Activated B cell treated with CpG ODN at 0.5 μM for 24 hours (primary cell): ENCODE measurements at regions not wholly inside any gene's neighbourhood (a gene's known extent, or its start where the extent isn't known, plus 50 kb on each side); places are given as distances from the start of the nearest gene placed in this dataset.

ENCODE experiments used
- ATAC-seq: fragments of 200-7000 bp; cut with Tn5 transposase; one replicate; pipeline ENCODE4 v1.10.0; 2021; ENCODE audit warnings: low read depth, mild to moderate bottlenecking, moderate library complexity
- CTCF ChIA-PET: fragments of 350-600 bp; sonication (Branson Sonifier 250); formaldehyde crosslinking; loops from one replicate; lab custom pipeline; 2021; ENCODE audit warnings: antibody characterized with exemption; lab: Charles Lee
- POLR2A ChIA-PET: fragments of 350-600 bp; sonication (Branson Sonifier 250); formaldehyde crosslinking; loops from one replicate; lab custom pipeline; 2021; ENCODE audit warnings: antibody characterized with exemption; lab: Charles Lee
- DNase-seq: peaks from one replicate; pipeline ENCODE4 v3.0.0; 2022
- H3K27ac Mint-ChIP-seq: one replicate; pipeline ENCODE4 v1.8.0; 2020; ENCODE audit warnings: mixed read lengths
- H3K27me3 Mint-ChIP-seq: one replicate; pipeline ENCODE4 v1.8.0; 2021; ENCODE audit warnings: mixed read lengths
- H3K36me3 Mint-ChIP-seq: one replicate; pipeline ENCODE4 v1.8.0; 2021; ENCODE audit warnings: low read depth, mixed read lengths
- H3K4me1 Mint-ChIP-seq: one replicate; pipeline ENCODE4 v1.8.0; 2021; ENCODE audit warnings: mixed read lengths
- H3K4me3 Mint-ChIP-seq: one replicate; pipeline ENCODE4 v1.8.0; 2020; ENCODE audit warnings: mild to moderate bottlenecking, mixed read lengths
- H3K9me3 Mint-ChIP-seq: one replicate; pipeline ENCODE4 v1.8.0; 2020; ENCODE audit warnings: mixed read lengths
- CTCF ChIP-seq: fragments of 200-600 bp; IDR thresholded peaks from one replicate; pipeline ENCODE4 v1.8.0; 2022; ENCODE audit warnings: antibody characterized with exemption, mild to moderate bottlenecking
- intact Hi-C: fragments of 100-400 bp; cut with micrococcal nuclease; formaldehyde crosslinking; loops from one replicate; pipeline ENCODE4 v1.15.1; 2024

DNA sequence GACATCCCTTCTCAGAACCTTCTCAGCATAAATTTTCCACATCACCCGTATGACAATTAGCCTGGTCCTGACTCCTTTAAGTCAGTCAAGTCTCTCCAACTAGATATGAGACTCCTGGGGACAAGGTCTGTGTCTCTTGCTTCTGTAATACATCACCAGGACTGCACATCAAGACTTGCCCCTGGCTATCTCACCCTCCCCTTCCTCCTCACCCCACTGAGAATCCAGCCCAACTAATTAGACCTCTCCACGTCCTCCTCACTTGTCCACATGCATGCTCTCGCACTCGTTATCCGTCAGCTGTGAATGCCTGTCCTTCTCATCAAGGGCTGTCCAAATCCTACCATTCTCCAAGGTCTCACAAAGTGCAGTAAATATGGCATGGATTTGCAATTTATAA is 542.8 kb downstream of the PTPRU start:
- Mint-ChIP-seq H3K9me3 (peaks cover 13% of the 10 kb centered on the region), H3K4me1 (no peaks in the 10 kb centered on the region), H3K27me3 (peaks cover 27% of the 10 kb centered on the region), H3K36me3 (no peaks in the 10 kb centered on the region), H3K4me3 (no peak overlapping the region), H3K27ac (no peak overlapping the region)
- ATAC-seq (no peak), DNase-seq (no peak)
- ChIA-PET POLR2A (no interaction called here), CTCF (no interaction called here)
- TF ChIP-seq CTCF: no peak
- intact Hi-C loops: no loop called here

DNA sequence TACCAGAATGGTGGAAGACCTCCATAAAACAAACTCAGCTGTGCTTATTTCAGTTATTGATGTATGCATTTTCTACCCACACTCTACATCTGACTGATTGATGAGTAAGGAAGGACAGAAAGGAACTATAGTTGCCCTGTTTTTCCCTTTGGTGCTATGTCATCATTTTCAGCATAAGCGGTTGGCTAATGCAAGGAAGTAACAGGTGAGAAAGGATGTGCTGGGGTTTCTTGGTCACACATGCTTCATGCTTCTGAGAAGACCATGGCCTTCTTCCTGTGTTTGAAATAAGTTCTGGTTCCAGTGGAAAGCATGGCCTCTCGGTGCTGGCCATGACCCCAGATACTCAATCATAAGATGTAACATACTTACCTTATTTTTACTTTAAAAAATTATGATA is 541.2 kb downstream of the PTPRU start:
- no peaks in the 10 kb centered on the region for H3K36me3 Mint-ChIP-seq
- no peak for ATAC-seq
- DNase-seq: no peak
- H3K4me1 Mint-ChIP-seq: no peaks in the 10 kb centered on the region
- no peak overlapping the region for H3K4me3 Mint-ChIP-seq
- CTCF ChIA-PET: no interaction called here
- H3K9me3 Mint-ChIP-seq: peaks cover 13% of the 10 kb centered on the region
- intact Hi-C loops: no loop called here
- peaks cover 27% of the 10 kb centered on the region for H3K27me3 Mint-ChIP-seq
- POLR2A ChIA-PET: no interaction called here
- H3K27ac Mint-ChIP-seq: no peak overlapping the region
- TF ChIP-seq CTCF: no peak

DNA sequence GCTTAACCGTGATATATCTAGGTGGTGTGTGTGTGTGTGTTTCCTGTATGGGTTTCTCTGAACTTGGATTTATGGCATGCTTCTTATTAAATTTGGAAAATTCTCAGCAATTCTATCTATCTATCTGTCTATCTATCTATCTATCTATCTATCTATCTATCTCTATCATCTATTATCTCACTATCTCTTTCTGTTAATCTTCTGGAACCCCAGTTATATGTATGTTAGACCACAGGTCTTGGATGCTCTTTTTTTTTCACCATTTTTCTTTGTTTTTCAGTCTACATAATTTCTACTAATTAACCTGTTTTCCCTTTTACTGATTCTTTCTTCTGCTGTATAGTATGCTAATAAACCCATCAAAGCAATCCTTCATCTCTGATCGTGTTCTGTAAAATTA is 538.0 kb downstream of the PTPRU start:
- POLR2A ChIA-PET: no interaction called here
- H3K27me3 Mint-ChIP-seq: peaks cover 15% of the 10 kb centered on the region

DNA sequence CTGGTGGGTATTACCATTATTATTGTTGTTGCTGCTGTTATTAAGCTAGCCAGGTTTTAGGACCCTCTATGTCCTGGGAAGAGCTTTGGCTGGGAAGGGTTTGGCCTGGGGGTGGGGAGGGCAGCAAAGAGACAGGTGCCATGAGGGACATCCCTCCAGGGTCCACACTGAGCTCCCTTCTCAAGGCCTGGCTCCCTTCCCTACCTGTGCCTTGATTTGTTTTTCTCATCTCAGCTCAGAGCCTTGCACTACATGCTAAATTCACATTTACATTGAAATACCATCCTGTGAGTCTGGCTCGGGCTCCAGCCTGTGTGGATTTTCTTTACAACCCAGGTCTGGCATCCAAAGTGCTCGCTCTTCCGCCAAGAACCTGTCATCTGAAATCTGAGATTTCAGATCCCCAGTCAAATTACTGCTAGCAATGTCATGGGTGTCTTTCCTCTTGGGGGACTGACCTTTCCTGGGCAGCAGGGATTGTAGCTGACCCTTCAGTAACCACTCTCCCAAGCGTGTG is 536.3 kb downstream of the PTPRU start:
- no peak for TF ChIP-seq CTCF
- POLR2A ChIA-PET: no interaction called here
- no peak overlapping the region for H3K27ac Mint-ChIP-seq
- H3K27me3 Mint-ChIP-seq: peaks cover 7% of the 10 kb centered on the region
- H3K36me3 Mint-ChIP-seq: no peaks in the 10 kb centered on the region
- intact Hi-C loops: no loop called here
- CTCF ChIA-PET: no interaction called here
- H3K4me1 Mint-ChIP-seq: no peaks in the 10 kb centered on the region
- peaks cover 13% of the 10 kb centered on the region for H3K9me3 Mint-ChIP-seq
- no peak for DNase-seq
- H3K4me3 Mint-ChIP-seq: no peak overlapping the region
- ATAC-seq: no peak

More for the DNA sequence above, 538.0 kb downstream of the PTPRU start:
- Mint-ChIP-seq H3K4me1 (no peaks in the 10 kb centered on the region), H3K27ac (no peak overlapping the region), H3K9me3 (peaks cover 13% of the 10 kb centered on the region), H3K36me3 (no peaks in the 10 kb centered on the region), H3K4me3 (no peak overlapping the region)
- no peak for ATAC-seq
- CTCF ChIA-PET: no interaction called here
- intact Hi-C loops: no loop called here
- TF ChIP-seq CTCF: no peak
- DNase-seq: no peak

- Mint-ChIP-seq H3K4me3 (no peak overlapping the region), H3K4me1 (no peaks in the 10 kb centered on the region), H3K9me3 (no peaks in the 10 kb centered on the region), H3K27ac (no peak overlapping the region), H3K36me3 (no peaks in the 10 kb centered on the region), H3K27me3 (peaks cover 7% of the 10 kb centered on the region)
- TF ChIP-seq CTCF: no peak
- CTCF ChIA-PET: no interaction called here
- POLR2A ChIA-PET: no interaction called here
- ATAC-seq: no peak
- intact Hi-C loops: no loop called here
- no peak for DNase-seq
These were observed 531.6 kb downstream of the PTPRU start for GRCh38 chr1:29767769-29768425.
